GM19351 (cell line): ENCODE measurements at regions not wholly inside any gene's neighbourhood (a gene's known extent, or its start where the extent isn't known, plus 50 kb on each side); places are given as distances from the start of the nearest gene placed in this dataset.

Source experiments
- ATAC-seq: cut with Tn5 transposase; IDR thresholded peaks from one replicate; pipeline ENCODE4 v1.9.1; 2021; ENCODE audit warnings: mild to moderate bottlenecking, moderate library complexity; ENCODE audit not compliant: unreplicated experiment

GRCh38 chr7:109986701-109987100 is 1104.2 kb upstream of the LRRN3 start:
- ATAC-seq, result no peak

DNA sequence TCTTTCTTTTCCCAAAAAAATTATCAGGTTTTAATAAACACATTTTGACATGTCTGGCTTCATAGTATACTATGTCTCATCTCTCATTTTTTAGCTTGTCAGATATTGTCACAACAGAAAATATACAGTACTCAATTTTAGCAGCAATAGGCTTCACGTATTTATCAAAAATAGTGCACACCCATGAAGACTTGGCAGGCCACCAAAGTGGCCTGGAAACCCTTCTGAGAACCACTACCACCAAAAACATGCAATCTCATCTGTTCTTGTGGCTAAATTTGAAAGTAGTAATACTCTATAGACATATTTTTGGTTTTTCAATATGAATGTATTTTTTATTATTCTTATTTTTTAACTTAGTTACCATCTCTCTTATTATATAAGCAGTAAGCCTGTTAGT is 1094.5 kb upstream of the LRRN3 start:
- no peak for ATAC-seq

DNA sequence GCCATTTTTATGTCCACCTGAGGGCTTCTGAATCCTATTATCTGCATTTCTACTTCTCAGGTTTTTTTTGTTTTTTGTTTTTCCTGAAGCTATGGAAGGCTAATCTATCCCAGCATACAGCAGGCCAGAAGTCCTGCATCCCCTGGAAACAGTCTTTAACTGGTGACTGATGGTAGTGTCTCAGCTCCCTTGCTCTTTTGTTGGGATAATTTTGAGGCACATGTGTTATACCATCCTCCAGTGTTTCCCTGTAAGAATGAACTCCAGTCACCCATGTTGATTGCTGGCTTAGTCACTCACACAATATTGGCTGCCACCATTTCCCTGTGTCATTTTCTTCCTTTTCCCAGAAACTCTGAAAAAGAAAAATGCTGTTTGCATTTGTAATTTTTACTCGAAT is 1094.0 kb upstream of the LRRN3 start:
- ATAC-seq, result no peak

DNA sequence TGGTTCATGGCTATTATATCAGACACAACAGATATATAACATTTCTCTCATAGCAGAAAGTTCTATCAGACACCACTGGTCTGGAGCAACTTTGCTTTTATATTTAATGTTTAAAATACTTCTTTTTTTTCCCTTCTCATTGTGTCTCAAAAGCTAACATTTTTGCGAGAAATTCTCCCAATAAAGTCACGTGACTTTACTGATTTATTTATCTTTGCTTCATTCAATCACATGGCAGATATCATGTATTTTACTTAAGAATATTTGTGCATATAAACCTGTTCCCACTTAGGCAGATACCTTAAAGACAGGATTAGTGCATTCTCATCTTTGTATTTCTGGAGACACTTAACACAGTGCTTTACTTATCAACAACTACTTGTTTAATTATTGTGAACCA is 1093.1 kb upstream of the LRRN3 start:
- ATAC-seq, result no peak

DNA sequence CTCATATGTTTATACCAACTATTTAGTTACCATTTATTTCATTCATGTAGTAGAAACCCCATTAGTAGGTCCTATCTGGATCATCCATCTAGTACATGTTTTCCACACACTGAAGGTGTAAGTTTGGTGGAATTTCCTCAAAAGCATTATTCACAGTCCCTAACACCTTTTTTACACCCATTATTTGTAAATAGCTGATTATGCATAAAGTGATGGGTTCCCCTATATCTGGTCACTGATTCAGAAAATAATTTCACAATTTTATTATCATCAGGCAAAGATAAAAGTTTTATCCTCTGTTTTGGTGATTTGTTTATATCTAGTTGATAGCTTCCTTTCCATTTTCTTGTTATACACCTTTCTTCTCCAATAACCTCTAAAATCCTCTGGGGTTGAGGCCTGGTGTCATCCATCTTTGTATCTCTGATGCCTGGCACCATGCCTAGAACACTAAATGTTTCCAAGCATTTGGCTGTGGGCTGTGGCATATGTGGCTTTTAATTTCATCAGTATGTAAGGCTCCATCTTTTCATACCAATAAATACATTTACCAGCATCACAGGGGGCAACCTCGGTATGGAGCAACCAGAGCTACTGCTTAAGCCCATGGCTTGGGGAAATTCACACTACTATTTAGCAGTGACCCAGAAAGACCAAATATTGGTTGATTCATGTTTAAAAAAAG is 1089.5 kb upstream of the LRRN3 start:
- no peak for ATAC-seq

DNA sequence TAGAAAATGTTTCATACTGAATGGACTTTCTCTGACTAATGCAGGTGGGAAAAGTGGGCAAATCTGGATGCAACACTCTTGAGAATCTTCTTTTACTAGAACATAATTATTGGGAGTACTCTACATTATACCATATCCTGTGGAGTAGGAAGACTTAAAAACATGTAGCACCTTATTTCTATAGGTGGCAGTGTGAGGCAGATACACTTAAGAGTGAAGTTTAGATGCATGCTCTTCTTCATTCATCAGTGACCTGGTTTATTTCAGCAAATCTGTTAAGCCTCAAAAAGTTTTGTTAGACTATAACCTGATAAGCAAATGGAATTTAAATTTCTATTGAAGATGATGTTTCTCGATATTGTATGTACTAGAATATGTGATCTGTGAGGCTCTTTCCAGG is 1087.1 kb upstream of the LRRN3 start:
- no peak for ATAC-seq

DNA sequence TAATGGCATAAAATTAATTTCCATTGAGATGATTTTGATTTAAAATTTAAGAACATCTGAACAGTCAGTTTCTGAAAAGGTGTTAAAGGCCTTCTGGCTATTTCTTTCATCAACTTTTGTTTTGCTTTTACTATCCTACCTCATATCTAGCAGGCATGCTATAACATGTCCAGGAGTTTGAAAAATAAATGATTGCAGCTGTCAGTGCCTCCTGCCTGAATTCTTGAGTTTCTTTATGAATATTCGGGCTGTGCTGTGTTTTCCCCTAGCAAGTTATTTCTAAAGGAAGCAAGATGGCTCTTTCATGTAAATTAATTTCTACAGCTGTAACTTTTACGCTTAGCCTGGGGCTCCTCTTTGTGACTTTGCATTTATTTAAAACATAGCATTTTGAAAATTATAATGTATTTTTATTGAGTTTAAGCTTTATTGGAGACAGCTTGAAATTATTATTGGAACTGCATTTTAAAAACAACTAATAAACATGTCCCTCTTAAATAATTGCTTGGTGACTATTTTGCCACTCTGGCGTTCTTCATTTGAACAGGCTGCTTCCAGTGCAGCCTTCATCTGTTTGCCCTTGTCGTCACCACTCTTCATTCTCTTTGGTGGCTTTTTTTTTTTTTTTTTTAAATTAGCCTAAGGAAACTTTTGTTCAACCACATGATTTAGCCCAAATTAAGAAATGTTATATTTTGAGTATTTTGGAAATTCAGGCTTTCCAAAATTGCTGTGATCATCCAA is 1083.4 kb upstream of the LRRN3 start:
- no peak for ATAC-seq

DNA sequence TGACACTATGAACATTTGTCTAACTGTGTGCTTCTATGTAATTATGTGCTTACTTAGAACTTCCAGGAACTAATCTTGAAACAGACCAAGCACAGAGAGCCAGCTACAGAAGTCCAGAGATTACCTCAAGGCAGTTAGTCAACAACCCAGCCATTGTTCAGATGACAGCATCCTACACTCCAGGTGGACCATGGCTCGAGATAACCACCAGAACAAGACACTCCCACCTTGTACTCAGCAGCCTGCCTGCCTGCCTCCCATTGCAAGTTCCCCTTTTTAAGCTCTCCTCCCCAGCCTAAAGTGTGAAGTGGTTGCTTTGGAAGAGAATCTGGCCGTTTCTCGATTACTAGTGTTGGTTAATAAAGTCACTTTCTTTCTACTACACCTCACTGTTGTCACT is 1080.6 kb upstream of the LRRN3 start:
- ATAC-seq, result peak; percentile 54

- ATAC-seq, result no peak
Measured at GRCh38 chr7:110017405-110017804, 1073.5 kb upstream of the LRRN3 start.

DNA sequence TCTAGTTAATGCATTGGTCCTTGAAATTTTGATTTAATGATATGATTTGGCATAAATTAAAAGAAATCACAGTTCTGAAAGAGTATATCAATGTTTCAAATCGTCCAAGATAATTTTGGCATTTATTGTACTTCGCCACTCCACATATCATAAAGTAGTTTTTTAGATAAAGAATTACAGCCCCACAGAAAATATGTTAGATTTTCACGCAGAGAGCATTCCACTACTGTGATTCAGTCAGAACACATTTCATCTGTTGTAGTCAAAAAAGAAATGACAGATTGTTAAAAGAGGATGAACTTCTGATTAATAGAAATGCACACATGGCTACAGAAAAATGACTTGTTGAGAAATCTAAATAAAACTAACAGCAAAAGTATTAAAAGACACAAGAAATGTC is 1063.5 kb upstream of the LRRN3 start:
- no peak for ATAC-seq

GRCh38 chr7:110043519-110043918 is 1047.4 kb upstream of the LRRN3 start:
- no peak for ATAC-seq

DNA sequence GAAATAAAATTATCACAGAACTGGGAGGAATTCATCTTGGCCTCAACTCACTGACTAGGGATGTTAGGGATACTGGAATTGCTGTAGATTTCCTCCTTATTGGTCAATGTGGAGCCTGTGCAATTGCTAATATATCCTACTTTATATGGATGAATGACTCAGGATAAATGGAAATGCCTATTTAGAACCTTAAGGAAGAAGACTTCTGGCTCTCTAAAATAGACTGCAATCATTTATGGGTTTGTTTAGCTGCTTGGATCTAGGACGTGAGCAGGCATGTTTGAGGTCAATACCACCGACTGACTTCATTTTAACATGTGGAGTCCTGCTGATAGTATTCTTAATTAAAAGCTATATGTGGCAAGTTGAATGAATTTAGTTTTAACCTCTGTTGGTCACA is 1040.1 kb upstream of the LRRN3 start:
- ATAC-seq, result no peak

DNA sequence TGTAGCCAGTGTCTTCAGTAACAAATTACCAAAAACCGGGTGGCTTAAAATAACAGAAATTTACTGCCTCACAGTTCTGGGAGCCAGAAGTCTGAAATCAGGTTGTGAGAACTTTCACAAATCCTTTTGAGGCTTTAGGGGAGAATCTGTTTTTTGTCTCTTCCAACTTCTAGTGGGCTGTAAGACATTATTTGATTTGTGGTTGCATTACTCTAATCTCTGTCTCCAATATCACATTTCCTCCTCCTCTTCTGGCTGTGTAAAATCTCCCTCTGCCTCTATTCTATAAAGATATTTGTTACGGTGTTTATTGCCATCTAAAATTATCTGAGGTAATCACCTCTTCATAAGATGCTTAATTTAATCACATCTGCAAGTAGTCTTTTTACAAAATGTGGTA is 1039.6 kb upstream of the LRRN3 start:
- ATAC-seq, result no peak

- ATAC-seq, result no peak
Measured at GRCh38 chr7:110056331-110056730, 1034.6 kb upstream of the LRRN3 start.

GRCh38 chr7:110058401-110058800 is 1032.5 kb upstream of the LRRN3 start:
- ATAC-seq, result no peak

DNA sequence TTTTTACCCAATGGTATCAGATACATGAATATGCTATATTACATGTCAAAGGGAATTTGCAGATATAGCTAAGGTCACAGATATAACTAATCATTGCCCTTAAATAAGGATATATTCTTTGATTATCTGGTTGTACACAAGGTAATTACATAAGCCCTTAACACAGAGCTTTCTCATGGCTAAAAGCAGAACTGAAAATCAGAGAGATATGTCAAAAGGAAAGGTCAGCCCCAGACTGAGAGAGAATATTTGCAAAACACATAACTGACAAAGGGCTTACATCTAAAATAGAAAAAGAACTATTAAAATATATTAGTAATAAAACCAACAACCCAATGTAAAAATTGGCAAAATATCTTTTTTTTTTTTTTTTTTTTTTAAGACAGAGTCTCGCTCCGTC is 1029.5 kb upstream of the LRRN3 start:
- peak; percentile 96 for ATAC-seq

DNA sequence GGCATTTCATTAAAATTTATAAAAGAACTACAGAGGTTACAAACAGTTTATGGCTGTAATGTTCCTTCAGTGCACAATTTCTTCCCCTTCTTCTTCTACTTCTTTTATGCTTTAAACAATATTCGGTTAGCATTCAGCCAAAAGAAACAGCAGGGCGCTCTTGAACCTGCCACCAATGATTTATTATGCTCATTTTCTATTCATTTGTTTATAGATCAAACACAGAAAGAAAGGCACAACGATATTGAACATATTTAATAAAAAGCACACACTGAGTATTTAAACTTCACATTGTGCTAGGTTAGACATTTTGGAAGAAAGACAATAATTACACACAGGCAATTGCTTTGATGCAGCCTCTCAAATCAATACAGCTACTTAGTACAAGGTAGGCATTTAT is 1025.8 kb upstream of the LRRN3 start:
- no peak for ATAC-seq

DNA sequence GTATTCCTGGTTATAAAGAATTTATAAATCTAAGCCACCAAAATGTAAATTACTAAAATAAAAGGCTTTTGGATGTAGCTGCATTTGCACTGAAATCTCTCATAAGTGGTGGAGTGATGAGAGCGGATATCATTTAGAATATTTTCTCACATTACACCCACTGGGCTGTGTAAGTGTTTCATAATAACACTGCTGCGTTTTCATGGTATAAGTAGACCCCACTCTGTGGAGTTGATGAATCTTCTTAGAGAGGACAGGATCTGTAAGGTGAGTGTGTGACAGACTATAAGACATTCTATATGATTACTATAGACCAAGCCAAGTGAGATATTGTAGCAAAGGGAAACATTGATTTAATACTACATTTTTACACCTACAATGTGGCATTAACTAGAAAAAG is 1024.1 kb upstream of the LRRN3 start:
- no peak for ATAC-seq

DNA sequence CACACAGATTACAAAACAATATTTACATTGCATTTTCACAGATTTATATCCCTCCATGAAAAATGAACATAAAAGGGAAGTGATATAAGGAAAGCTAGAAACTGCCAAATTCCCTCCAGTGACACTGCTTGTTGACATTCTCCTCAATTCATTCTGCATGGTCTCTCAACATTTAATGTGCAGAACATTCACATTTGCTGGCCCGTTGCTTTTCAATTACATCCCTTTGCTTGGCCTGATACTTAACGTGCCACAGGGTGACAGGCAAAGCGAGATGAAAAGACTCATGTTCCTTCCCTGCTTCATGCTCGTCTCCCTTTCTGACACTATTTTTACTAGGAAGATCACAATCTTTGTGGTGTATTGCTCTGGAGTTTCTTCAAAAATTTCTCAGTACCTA is 1019.7 kb upstream of the LRRN3 start:
- ATAC-seq, result no peak

- ATAC-seq, result no peak
Measured at GRCh38 chr7:110075450-110075849, 1015.5 kb upstream of the LRRN3 start.

- ATAC-seq, result no peak
Measured at GRCh38 chr7:110076194-110076593, 1014.7 kb upstream of the LRRN3 start.

- no peak for ATAC-seq
Measured at GRCh38 chr7:110084181-110084807, 1006.6 kb upstream of the LRRN3 start.
